SKM-1 treated with dmso at 0.1 percent for 144 hours (cell line): ENCODE measurements at regions not wholly inside any gene's neighbourhood (a gene's known extent, or its start where the extent isn't known, plus 50 kb on each side); places are given as distances from the start of the nearest gene placed in this dataset.

Experiments
- DNase-seq: peaks from one replicate; lab custom pipeline; 2025; ENCODE audit not compliant: unreplicated experiment; lab: John Stamatoyannopoulos, UW

GRCh38 chr22:47449508-47450270 lies 687.2 kb downstream of the TBC1D22A start:
- DNase-seq, result no peak

DNA sequence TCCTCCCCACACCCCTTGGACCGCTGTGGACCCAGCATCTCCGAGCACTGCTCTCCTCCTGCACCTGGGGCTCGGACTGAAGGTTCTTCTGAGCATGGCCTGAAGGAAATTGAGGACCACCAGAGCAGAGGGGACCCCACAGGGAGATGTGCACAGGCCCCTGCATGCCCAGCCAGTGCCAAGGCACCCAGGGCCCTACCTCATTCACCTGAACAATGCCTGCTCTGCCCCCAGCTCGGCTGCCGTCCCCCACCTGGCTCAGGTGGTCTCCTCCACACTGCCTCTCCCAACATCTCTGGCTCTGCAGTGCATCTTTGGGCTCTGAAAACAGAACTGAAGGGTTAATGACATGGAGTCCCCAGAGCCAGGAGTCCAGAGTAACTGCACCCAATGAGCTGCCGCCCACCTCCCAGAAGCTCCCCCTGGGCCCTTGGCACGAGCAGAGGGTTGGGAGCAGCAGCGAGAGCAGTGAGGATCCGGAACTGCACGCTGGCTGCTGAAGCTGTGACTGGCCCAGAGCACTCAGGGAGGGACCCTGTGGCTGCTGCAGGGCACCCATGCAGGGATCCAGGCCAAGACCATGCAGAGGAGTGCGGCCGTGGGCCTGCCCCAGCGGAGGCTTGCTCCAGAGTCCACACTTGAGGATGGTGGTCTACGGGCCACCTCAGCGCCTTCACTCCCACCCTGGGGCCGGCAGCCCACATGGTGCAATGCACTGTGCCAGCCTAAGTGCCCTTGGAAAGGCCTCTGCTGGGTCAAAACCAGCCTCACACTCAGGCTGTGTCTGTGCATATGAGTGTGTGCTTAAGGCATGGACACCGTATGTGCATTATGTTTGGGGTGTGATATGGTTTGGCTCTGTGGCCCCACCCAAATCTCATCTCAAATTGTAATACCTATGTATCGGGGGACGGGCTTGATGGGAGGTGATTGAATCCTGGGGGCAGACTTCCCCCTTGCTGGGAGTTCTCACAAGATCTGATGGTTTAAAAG lies 686.1 kb downstream of the TBC1D22A start:
- no peak for DNase-seq

DNA sequence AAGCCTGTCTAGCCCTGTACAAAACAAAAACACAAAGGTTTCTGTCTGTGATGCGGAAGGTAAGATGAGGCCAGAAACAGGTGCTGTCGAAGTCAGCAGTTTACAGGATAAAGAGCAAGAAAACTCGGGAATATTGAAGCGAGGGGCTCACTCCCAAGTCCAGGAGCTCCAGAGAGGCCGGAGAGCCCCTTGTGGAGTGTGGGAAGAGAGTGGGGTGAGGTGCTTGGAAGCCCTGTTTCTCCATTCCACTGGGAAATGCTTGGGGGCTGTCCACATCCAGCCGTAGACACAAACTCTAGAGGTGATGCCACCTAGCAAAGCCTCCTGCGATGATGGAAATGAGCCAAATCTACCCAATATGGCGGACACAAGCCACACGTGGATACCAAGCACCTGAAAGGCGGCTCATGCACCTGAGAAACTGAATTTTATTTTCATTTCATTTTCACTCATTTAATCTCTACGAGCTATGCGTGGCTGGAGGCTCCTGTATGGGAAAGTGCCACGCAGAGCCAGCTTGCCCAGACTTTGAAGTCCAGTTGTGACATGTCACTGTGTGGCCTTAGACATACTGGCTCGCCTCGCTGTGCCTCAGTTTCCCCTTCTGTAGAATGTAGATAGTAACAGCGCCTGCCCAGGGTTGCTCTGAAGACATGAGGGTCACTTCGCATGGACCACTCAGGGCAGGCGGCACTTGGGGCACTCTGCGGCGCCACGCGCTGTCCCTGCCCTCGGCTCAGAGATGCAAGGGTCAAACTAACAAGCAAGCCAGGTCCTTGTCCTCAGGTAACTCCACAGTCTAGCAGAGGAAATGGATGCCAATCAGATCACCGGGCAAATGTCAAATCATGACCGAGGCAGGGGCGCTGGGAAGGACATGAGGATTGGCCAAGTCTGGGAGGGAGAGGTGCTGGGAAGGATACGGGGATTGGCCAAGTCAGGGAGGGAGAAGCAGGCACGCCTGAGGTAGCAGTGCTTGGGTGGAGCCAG lies 684.7 kb downstream of the TBC1D22A start:
- no peak for DNase-seq

DNA sequence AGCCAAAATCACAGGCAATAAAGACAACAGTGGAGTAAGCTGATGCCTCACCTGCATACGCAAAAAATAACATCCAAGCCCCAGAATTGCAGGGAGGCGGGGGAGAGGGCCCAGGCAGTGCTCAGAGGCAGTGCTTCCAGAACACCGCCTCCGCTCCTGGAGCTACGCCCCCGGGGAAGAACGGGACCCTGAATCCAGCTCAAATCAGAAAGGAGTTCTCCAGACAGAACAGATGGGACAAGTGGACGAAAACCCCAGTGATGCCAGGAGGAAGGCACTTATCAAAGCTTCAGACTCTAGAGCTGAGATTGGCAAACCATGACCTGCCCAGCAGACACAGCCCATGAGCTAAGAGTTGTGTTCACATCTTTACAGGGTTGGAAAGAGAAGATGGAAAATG lies 683.9 kb downstream of the TBC1D22A start:
- no peak for DNase-seq

GRCh38 chr22:47445716-47446290 lies 683.4 kb downstream of the TBC1D22A start:
- no peak for DNase-seq

GRCh38 chr22:47445212-47445611 lies 682.8 kb downstream of the TBC1D22A start:
- DNase-seq, result no peak

DNA sequence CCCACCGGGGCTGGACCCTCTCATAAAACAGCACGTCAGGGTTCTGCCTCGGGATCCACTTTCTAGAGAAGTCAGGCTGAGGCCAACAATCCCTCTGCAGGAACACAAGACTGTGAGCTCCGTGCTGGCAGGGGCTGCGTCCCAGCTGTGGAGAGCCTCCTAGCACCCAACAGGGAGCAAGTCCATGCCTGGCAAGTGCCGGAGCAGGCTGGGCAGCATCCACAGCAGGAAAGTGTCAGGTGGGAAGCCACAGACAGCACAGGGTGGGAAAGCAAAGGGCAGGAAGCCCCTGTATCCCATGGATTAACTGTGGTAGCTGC lies 682.3 kb downstream of the TBC1D22A start:
- no peak for DNase-seq

DNA sequence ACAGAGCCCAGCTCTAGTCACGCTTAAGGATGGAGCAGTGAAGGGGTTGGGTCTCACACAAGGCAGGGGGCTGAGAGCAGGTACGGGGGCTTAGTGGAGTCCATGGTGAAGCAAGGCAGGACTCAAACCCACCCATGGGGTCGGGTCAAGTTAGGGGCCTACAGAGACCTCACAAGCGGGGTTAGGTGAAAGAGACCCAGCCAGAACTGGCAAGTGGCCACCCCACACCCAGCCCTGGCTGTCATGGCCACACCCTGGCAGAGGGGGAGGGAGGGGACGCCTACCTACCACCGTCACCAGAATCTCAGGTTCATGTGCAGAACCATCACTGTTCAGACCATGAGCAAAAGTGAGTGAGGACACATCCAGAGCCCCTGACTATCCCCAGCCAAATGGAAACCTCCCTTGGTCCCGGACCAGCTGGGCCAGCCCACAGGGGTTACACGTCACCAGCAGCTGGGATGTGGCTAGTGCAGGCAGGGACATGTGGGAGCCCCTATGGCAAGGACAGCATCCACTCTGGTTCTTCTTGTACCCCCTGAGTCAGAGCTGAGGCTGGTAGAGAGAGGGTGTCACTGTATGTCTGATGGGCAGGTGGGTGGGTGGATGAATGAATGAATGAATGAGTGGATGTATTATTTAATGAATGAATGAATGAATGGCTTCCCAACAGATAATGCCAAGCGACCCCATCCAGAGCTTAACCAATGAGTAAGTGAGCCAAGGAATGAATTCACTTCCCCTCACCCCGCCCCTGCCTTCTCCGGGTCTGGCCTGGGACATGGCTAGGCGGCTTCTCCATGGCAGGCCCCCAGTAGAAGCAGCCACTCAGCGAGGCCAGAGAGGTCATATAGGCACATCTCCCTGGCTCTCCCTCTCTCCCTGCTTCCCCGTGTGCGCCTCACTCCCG lies 681.6 kb downstream of the TBC1D22A start:
- DNase-seq, result no peak

- no peak for DNase-seq
Measured at GRCh38 chr22:47442821-47443220, 680.4 kb downstream of the TBC1D22A start.

- no peak for DNase-seq
Measured at GRCh38 chr22:47439643-47440265, 677.3 kb downstream of the TBC1D22A start.

DNA sequence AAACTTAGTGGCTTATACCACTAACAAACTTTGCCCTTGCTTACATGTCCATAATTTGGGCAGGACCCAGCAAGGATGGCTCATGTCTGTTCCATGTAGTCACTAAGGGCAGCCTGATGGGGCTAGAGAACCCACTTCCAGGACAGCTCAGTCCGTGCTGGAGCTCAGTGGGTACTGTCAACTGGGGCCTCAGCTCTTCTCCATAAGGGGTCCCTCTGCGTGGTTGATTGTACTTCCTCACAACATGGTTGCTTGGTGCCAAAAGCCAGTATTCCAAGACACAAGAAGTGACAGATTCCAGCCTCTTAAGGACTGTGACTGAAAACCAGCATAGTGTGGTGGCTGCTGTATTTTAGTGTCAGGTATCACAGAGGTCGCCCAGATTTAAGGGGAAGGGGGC lies 675.2 kb downstream of the TBC1D22A start:
- DNase-seq, result no peak

- no peak for DNase-seq
Measured at GRCh38 chr22:47437110-47437509, 674.7 kb downstream of the TBC1D22A start.

DNA sequence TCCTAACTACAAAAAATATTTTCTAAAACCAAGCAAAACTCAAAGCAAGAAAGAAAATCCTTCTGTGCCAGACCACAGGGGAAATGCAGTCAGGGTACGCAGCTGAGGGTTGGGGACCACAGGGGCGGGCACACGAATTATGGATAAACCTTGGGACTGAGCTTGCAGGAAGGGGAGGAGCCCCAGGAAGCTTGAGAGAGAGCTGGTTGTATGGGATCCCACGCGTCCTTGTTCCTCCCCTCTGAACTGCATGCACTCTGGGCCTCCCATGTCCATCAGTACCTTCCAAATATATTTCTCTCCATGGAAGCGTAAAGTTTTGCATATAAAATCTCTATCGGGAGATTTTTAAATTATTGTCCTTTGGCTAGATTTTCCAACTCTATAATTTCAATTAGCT lies 673.4 kb downstream of the TBC1D22A start:
- DNase-seq, result no peak

- no peak for DNase-seq
Measured at GRCh38 chr22:47435204-47435487, 672.7 kb downstream of the TBC1D22A start.

GRCh38 chr22:47434336-47435203 lies 672.1 kb downstream of the TBC1D22A start:
- DNase-seq, result no peak

DNA sequence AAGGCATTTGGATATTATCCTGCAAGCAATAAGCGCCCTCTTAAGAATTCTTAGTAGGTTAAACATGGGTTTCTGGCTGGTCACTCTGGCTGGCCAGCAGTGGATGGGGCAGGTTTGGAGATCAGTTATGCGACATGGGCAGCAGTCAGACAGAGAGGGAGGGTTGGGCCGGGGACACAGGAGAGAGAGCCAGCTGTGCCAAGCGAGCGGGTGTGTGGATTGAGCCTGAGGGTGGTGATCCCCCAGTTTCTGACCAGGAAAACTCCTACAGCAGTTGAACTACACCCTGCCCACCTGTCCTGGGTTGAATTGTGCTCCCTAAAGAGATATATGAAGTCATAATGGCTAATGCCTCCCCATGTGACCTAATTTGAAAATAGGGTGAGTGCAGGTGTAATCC lies 671.2 kb downstream of the TBC1D22A start:
- no peak for DNase-seq

- no peak for DNase-seq
Measured at GRCh38 chr22:47432683-47433082, 670.2 kb downstream of the TBC1D22A start.
